ENCODE measurements at regions not wholly inside any gene's neighbourhood (a gene's known extent, or its start where the extent isn't known, plus 50 kb on each side); places are given as distances from the start of the nearest gene placed in this dataset.
A peak's percentile ranks its signal among the peaks of the same experiment; 100 is the strongest.

DNA sequence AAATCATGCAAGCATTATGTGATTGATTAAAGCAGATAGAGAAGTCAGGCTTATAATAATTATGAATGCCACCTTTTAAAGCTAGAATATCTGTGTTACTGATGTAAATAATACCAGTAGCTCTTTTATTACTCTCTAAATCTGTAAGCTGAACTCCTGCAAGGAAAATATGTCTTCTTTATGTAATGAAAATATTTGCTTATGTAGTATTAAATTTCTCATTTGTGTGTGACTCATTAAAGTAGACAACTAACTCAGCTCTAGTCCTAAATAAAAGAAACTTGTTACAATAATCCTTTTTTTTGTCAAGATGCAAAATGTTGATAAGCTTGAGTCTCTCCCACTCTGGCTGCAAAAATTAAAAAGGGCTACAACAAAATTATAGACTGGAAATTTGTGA, 137.7 kb upstream of the FAT1 start:
- Histone ChIP-seq H3K4me3 (ENCODE audit: insufficient read depth, low read depth, low read length) (no peak overlapping the region), H3K56ac (ENCODE audit: extremely low read depth, insufficient read depth, low read length) (no peak overlapping the region), H2BK120ac (ENCODE audit: low read depth, low read length) (no peak overlapping the region), H4K20me1 (ENCODE audit: insufficient read depth, low read length) (no peaks in the 10 kb centered on the region), H3K36me3 (ENCODE audit: control insufficient read depth, insufficient read depth, low read length) (no peaks in the 10 kb centered on the region), H3K27ac (ENCODE audit: insufficient read depth, low read length) (no peak overlapping the region), H2BK15ac (ENCODE audit: low read depth, low read length) (no peak overlapping the region), H4K8ac (ENCODE audit: low read depth in 2 of 2, low read length in 2 of 2) (no peak overlapping the region), H3K79me1 (ENCODE audit: low read depth in 1 of 2, low read length in 2 of 2) (no peaks in the 10 kb centered on the region), H2BK20ac (ENCODE audit: low read depth, low read length) (no peak overlapping the region), H3K23ac (ENCODE audit: low read depth, low read length) (no peak overlapping the region), H4K91ac (ENCODE audit: insufficient read depth, low read depth, low read length) (no peak overlapping the region), H2AK9ac (replicated peaks; ENCODE audit: low read depth, low read length, poor library complexity) (no peak overlapping the region), H3K4ac (ENCODE audit: low read depth, low read length) (no peak overlapping the region), H2AFZ (replicated peaks; ENCODE audit: low read length, poor library complexity) (no peak overlapping the region), H3K27me3 (ENCODE audit: control insufficient read depth, insufficient read depth, low read length) (no peaks in the 10 kb centered on the region), H3K9ac (ENCODE audit: low read depth, low read length) (no peak overlapping the region), H2AK5ac (ENCODE audit: low read depth, low read length) (no peak overlapping the region), H4K5ac (ENCODE audit: low read depth, low read length) (no peak overlapping the region), H3K14ac (replicated peaks; ENCODE audit: low read depth, low read length) (no peak overlapping the region), H3K4me1 (ENCODE audit: control insufficient read depth, insufficient read depth, low read length) (no peaks in the 10 kb centered on the region), H3K9me1 (ENCODE audit: insufficient read depth, low read length) (no peaks in the 10 kb centered on the region), H3K9me3 (ENCODE audit: control insufficient read depth, insufficient read depth, low read length) (no peaks in the 10 kb centered on the region), H3K18ac (ENCODE audit: low read depth, low read length) (no peak overlapping the region), H3K4me2 (ENCODE audit: low read depth, low read length) (no peak overlapping the region), H2BK5ac (ENCODE audit: low read depth, low read length, poor library complexity, severe bottlenecking) (no peak overlapping the region)
- peak; percentile 32; the same call in 1 of the 2 replicates for ATAC-seq (ENCODE audit: low read depth)
- ChIA-PET POLR2A (ENCODE audit: unreplicated experiment) (no interaction called here), CTCF (no interaction called here)
- no peak for DNase-seq
- intact Hi-C loops (cut with micrococcal nuclease), result no loop called here
- dilution Hi-C loops (cut with HindIII; ENCODE audit: low sequenced_read_pairs, unreplicated experiment), result no loop called here
- no peak for TF ChIP-seq RAD21 (IDR thresholded peaks at IDR 0.05; ENCODE audit: low read length)
- no peak for TF ChIP-seq NFE2L2 (IDR thresholded peaks at IDR 0.05; ENCODE audit: low read depth, low read length)
- TF ChIP-seq SMC3 (IDR thresholded peaks at IDR 0.05; ENCODE audit: low read depth, low read length), result no peak
- no peak for TF ChIP-seq MXI1 (IDR thresholded peaks at IDR 0.05; ENCODE audit: borderline replicate concordance, low read depth, low read length)
- TF ChIP-seq RCOR1 (IDR thresholded peaks at IDR 0.05; ENCODE audit: insufficient replicate concordance, low read length), result no peak
- in situ Hi-C loops (cut with MboI; ENCODE audit: low sequenced_read_pairs), result no loop called here
- BruUV-seq (replicated peaks), result no TSS peak
